ENCODE measurements at regions not wholly inside any gene's neighbourhood (a gene's known extent, or its start where the extent isn't known, plus 50 kb on each side); places are given as distances from the start of the nearest gene placed in this dataset.
"Not testable (repeated sequence)": the region's sequence is repeated elsewhere in the genome, so short reads cannot be mapped to it uniquely, and the experiment has no call there.

DNA sequence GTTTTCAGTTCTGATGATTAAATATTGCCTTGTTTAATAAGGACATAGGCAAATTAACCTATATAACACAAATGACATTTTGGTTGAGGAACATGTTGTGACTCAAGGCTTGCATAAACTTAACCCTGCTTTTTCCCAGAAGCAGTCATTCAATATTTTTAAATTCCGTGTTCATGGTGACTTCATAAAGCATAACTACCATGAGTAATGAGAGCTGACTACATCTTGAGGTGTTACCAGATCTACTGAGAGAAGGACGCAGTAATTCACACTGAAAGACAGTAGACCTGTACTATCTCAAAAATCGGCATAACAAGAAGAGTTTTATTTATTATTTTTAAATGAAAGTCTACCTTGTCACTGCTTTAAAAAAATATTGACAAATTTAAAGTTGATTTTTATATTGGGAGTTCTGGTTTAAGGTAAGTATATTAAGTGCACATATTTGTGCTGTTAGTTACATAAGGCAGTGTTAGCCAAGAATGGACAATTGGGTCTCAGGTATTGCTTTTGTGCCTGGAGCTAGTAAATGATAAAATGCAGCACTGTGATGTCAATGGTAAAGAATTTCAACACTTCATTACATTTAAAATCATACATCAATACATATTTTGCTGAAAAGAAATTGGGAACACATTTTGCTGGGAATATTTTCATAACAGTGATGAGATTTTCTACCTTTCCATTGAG, 1198.5 kb downstream of the FSCB start:
- no peak for DNase-seq (ENCODE audit: low read depth in 2 of 2)

GRCh38 chr14:43307836-43308235, 1199.2 kb downstream of the FSCB start:
- DNase-seq (ENCODE audit: low read depth in 2 of 2) = no peak

- no peak for DNase-seq (ENCODE audit: low read depth in 2 of 2)
These were observed 1201.0 kb downstream of the FSCB start for GRCh38 chr14:43306053-43306452.

DNA sequence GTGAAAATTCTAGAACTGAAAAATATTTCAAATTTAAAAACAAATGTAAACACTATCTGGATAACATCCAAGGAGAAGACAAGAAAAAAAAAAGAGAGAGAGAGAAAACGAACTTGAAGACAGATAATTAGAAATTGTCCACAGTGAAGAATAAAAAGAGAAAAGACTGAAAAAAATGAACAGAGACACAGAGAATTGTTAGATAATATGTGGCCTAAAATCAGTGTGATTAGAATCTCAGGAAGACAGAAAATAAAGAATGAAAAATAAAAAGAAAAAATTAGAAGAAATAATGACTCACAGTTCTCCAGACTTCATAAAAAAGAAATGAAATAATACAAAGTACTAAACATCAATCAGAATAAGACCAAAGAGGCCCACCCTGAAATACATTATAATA, 1209.3 kb downstream of the FSCB start:
- DNase-seq (ENCODE audit: low read depth in 2 of 2) = no peak

DNA sequence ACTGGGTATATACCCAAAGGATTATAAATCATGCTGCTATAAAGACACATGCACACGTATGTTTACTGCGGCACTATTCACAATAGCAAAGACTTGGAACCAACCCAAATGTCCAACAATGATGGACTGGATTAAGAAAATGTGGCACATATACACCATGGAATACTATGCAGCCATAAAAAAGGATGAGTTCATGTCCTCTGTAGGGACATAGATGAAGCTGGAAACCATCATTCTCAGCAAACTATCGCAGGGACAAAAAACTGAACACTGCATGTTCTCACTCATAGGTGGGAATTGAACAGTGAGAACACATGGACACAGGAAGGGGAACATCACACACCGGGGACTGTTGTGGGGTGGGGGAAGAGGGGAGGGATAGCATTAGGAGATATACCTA, 1211.0 kb downstream of the FSCB start:
- not testable (repeated sequence) for DNase-seq (ENCODE audit: low read depth in 2 of 2)

DNA sequence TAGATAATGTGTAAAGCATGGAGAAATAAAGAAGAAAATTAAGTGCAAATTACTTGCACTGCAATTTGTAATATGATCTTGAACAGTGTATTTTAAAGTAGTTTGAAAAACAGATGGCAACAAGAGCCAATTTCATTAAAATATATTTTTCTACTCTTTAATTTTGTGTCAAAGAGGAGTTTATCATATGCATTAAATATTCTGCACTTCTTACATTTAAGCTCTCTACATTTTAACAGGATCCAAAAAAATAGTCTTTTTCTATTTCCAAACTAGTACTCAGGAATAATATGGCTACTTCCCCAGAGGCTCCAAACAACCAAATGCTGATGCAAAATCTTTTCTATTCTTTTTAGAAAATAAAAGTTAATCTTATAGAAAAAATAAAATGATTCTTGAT, 1221.5 kb downstream of the FSCB start:
- no peak for DNase-seq (ENCODE audit: low read depth in 2 of 2)

- DNase-seq (ENCODE audit: low read depth in 2 of 2) = no peak
These were observed 1247.0 kb downstream of the FSCB start for GRCh38 chr14:43260056-43260455.

- DNase-seq (ENCODE audit: low read depth in 2 of 2) = no peak
These were observed 1248.7 kb downstream of the FSCB start for GRCh38 chr14:43258396-43258795.

GRCh38 chr14:43256996-43257395, 1250.1 kb downstream of the FSCB start:
- DNase-seq (ENCODE audit: low read depth in 2 of 2) = not testable (repeated sequence)

DNA sequence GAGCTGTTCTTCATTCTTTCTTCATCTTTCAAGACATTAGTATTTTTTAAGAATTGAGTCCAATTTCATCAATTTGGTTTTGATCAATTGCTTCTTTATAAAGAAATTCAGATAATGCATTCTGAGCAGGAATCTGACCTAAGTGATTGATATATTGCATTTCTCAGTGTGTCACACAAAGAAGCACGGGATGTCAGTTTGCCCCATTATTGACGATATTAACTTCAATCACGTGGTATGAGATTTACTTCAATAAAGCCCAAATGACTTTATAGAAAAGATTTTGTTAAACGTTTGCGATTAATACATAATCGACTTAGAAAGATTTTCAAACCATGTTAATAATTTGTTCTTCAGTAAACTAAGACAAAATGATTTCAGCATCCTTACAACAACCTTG, 1254.2 kb downstream of the FSCB start:
- DNase-seq (ENCODE audit: low read depth in 2 of 2) = no peak

GRCh38 chr14:43249591-43249990, 1257.5 kb downstream of the FSCB start:
- DNase-seq (ENCODE audit: low read depth in 2 of 2) = no peak

- no peak for DNase-seq (ENCODE audit: low read depth in 2 of 2)
These were observed 1258.0 kb downstream of the FSCB start for GRCh38 chr14:43249116-43249515.

DNA sequence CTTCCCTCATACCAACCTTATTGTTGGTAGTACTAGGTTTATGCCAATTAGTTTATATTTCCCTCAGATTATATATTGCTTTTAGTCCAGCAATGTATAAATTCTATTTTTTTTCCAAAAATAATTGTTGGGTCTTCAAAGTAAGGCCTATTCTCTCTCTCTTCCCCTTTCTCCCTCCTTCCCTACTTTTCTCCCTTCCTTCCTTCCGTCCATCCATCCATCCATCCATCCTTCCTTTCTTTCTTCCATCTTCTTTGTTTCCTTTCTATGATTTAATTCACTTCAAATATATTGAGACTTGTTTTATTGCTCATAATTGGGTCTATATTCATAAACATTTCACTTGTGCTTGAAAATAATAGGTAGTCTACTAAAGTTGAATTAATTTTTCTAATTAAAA, 1259.2 kb downstream of the FSCB start:
- no peak for DNase-seq (ENCODE audit: low read depth in 2 of 2)

- no peak for DNase-seq (ENCODE audit: low read depth in 2 of 2)
These were observed 1262.9 kb downstream of the FSCB start for GRCh38 chr14:43244142-43244625.

GRCh38 chr14:43243168-43243567, 1263.9 kb downstream of the FSCB start:
- DNase-seq (ENCODE audit: low read depth in 2 of 2) = no peak

DNA sequence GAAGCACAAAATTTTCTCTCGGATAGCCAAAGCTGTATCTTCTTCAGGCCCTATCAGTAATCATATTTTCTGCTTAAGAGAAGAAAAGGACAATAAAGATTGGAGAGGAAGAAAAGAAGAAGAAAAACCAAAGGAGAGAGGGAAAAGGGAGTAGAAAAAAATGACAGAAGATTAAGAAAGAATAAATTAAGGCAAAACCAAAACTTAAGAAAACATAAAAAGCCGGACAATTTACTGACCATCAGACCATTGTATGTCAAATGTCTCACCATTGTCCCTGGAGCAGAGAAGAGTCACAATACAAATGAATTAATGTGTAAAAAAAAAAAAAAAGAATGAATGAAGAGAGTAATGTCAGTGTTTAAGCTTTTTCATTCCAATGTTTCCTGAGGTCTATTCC, 1274.8 kb downstream of the FSCB start:
- no peak for DNase-seq (ENCODE audit: low read depth in 2 of 2)

- DNase-seq (ENCODE audit: low read depth in 2 of 2) = no peak
These were observed 1291.6 kb downstream of the FSCB start for GRCh38 chr14:43215524-43215923.

GRCh38 chr14:43207189-43207588, 1299.9 kb downstream of the FSCB start:
- DNase-seq (ENCODE audit: low read depth in 2 of 2) = no peak

DNA sequence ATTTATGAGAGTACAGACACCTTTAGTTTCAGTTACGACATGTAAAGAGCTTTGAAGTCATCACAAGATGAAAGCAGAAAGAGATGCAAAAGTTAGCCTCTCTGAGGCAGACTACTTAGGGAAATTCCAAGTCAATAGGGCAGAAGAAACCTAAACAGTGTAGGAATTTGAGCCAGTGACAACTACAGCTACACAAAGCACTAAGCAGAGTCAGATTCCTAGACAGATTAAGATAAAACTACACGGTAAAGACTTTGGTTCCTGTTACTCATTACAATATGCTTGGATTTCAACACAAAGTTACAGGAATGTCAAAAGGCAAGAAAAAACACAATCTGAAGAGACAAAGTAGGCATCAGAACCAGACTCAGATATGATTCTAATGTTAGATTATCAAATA, 1302.3 kb downstream of the FSCB start:
- DNase-seq (ENCODE audit: low read depth in 2 of 2) = no peak

DNA sequence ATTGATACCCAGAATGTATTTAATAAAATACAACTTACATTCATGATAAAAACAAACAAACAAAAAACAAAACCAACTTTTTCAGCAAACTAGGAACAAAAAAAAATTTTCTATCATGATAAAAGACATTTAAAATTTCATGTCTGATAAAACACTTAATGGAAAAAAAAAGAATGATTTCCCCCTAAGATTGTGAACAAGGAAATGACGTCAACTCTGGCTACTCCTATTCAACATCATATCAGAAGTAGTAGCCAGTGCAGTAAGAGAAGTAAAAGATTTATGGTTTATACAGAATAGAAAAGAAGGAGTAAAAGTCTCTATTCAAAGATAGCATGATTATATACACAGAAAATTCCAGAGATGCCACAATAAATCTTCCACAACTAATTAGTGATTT, 1306.6 kb downstream of the FSCB start:
- no peak for DNase-seq (ENCODE audit: low read depth in 2 of 2)

GRCh38 chr14:43198465-43198864, 1308.6 kb downstream of the FSCB start:
- no peak for DNase-seq (ENCODE audit: low read depth in 2 of 2)

DNA sequence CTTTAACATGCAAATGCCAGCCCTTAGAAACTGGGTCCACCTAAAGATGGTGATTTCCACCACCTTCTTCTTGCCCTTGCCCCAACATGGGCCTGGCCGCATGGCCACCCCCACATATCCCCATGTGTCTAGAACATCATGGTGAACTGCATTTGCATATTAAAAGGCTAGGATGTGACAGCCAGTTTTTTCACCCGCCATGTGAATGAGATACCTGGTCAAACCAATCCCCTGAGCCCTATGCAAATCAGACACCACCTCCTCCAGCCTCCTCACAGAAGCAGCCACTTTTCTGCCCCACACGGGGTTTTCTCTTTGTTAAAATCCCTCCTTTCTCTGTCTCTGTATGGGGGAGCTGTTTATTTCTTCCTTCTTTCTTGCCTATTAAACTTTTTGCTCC, 1322.5 kb downstream of the FSCB start:
- DNase-seq (ENCODE audit: low read depth in 2 of 2) = no peak

- no peak for DNase-seq (ENCODE audit: low read depth in 2 of 2)
These were observed 1323.2 kb downstream of the FSCB start for GRCh38 chr14:43183916-43184315.

- no peak for DNase-seq (ENCODE audit: low read depth in 2 of 2)
These were observed 1331.2 kb downstream of the FSCB start for GRCh38 chr14:43175896-43176295.

Data from activated CD4-positive, alpha-beta T cell treated with anti-CD3 and anti-CD28 coated beads for 24 hours (primary cell).